ENCODE measurements at regions not wholly inside any gene's neighbourhood (a gene's known extent, or its start where the extent isn't known, plus 50 kb on each side); places are given as distances from the start of the nearest gene placed in this dataset.

DNA sequence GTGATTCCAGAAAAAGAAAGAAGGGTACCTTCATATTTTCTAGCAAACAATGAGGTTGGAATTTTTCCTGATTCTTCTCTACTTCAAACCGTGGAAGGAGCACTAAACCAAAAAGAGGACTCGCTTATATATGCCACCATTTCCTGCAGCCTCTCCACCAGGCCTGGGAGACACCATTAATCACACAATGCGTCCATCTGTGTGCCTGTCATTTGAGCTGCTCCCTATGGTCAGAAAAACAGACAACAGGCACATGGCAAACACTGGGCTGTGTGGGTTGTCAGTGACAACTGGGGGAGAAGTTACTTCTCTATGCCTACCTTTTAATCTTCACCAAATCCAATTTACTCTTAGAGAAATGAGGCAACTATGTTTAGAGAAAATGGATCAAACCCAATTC lies 71.9 kb downstream of the NR2F2 start:
- TF ChIP-seq, protein P1, sequence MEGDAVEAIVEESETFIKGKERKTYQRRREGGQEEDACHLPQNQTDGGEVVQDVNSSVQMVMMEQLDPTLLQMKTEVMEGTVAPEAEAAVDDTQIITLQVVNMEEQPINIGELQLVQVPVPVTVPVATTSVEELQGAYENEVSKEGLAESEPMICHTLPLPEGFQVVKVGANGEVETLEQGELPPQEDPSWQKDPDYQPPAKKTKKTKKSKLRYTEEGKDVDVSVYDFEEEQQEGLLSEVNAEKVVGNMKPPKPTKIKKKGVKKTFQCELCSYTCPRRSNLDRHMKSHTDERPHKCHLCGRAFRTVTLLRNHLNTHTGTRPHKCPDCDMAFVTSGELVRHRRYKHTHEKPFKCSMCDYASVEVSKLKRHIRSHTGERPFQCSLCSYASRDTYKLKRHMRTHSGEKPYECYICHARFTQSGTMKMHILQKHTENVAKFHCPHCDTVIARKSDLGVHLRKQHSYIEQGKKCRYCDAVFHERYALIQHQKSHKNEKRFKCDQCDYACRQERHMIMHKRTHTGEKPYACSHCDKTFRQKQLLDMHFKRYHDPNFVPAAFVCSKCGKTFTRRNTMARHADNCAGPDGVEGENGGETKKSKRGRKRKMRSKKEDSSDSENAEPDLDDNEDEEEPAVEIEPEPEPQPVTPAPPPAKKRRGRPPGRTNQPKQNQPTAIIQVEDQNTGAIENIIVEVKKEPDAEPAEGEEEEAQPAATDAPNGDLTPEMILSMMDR (IDR thresholded peaks at IDR 0.05; ENCODE audit: low read depth, low read length) = no peak
- H3K9me3 ChIP-seq (ENCODE audit: low read depth) = no peaks in the 10 kb centered on the region
- no peaks in the 10 kb centered on the region for H3K36me3 ChIP-seq
- H3K27me3 ChIP-seq = peaks cover 97% of the 10 kb centered on the region
- no peak overlapping the region for H3K4me3 ChIP-seq
- no peaks in the 10 kb centered on the region for H3K4me1 ChIP-seq (ENCODE audit: low read depth)
- no peak overlapping the region for H3K27ac ChIP-seq
- DNase-seq (ENCODE audit: low read depth in 1 of 2, low spot score in 1 of 2) = no peak

- H3K36me3 ChIP-seq = no peaks in the 10 kb centered on the region
- DNase-seq (ENCODE audit: low read depth in 1 of 2, low spot score in 1 of 2) = no peak
- H3K27me3 ChIP-seq = peaks cover 98% of the 10 kb centered on the region
Measured at GRCh38 chr15:96403071-96403470, 72.6 kb downstream of the NR2F2 start.

DNA sequence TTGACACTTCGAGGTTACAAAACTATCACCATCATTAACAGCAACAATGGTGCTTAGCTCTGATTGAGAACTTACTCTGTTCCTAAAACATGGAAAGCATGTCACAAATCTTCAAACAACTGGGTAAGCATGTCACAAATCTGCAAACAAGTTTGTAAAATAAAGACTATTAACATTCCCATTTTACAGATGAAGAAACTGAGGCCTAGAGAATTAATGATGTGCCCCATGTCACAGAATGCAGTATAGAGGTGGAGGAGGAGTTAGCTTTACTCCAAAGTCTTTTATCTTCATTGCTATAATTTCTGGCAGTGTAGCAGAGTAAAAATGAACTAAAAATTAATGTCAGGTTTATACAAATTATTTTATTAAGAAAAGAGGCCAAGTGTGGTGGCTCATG lies 73.4 kb downstream of the NR2F2 start:
- TF ChIP-seq, protein P1 (IDR thresholded peaks at IDR 0.05; ENCODE audit: low read depth, low read length) = no peak
- no peaks in the 10 kb centered on the region for H3K36me3 ChIP-seq
- peaks cover 98% of the 10 kb centered on the region for H3K27me3 ChIP-seq
- H3K9me3 ChIP-seq (ENCODE audit: low read depth) = no peaks in the 10 kb centered on the region
- no peaks in the 10 kb centered on the region for H3K4me1 ChIP-seq (ENCODE audit: low read depth)
- no peak overlapping the region for H3K27ac ChIP-seq
- H3K4me3 ChIP-seq = no peak overlapping the region
- no peak for DNase-seq (ENCODE audit: low read depth in 1 of 2, low spot score in 1 of 2)

More at GRCh38 chr15:96403071-96403470, 72.6 kb downstream of the NR2F2 start:
- TF ChIP-seq, protein P1 (IDR thresholded peaks at IDR 0.05; ENCODE audit: low read depth, low read length) = no peak
- H3K4me1 ChIP-seq (ENCODE audit: low read depth) = no peaks in the 10 kb centered on the region
- no peak overlapping the region for H3K27ac ChIP-seq
- H3K4me3 ChIP-seq = no peak overlapping the region
- no peaks in the 10 kb centered on the region for H3K9me3 ChIP-seq (ENCODE audit: low read depth)

- H3K4me3 ChIP-seq = no peak overlapping the region
- H3K27ac ChIP-seq = no peak overlapping the region
- no peaks in the 10 kb centered on the region for H3K4me1 ChIP-seq (ENCODE audit: low read depth)
- H3K36me3 ChIP-seq = no peaks in the 10 kb centered on the region
- no peak for DNase-seq (ENCODE audit: low read depth in 1 of 2, low spot score in 1 of 2)
- peaks cover 98% of the 10 kb centered on the region for H3K27me3 ChIP-seq
- TF ChIP-seq, protein P1 (IDR thresholded peaks at IDR 0.05; ENCODE audit: low read depth, low read length) = no peak
- H3K9me3 ChIP-seq (ENCODE audit: low read depth) = no peaks in the 10 kb centered on the region
Measured at GRCh38 chr15:96404560-96404959, 74.1 kb downstream of the NR2F2 start.

- Histone ChIP-seq H3K27me3 (peaks cover 98% of the 10 kb centered on the region), H3K4me1 (ENCODE audit: low read depth) (no peaks in the 10 kb centered on the region)
Measured at GRCh38 chr15:96406291-96406690, 75.8 kb downstream of the NR2F2 start.

More at GRCh38 chr15:96406291-96406690, 75.8 kb downstream of the NR2F2 start:
- TF ChIP-seq, protein P1 (IDR thresholded peaks at IDR 0.05; ENCODE audit: low read depth, low read length) = no peak
- H3K36me3 ChIP-seq = no peaks in the 10 kb centered on the region
- no peak overlapping the region for H3K27ac ChIP-seq
- DNase-seq (ENCODE audit: low read depth in 1 of 2, low spot score in 1 of 2) = no peak
- no peak overlapping the region for H3K4me3 ChIP-seq
- no peaks in the 10 kb centered on the region for H3K9me3 ChIP-seq (ENCODE audit: low read depth)
